Neuron (in vitro differentiated cells): ENCODE measurements at regions not wholly inside any gene's neighbourhood (a gene's known extent, or its start where the extent isn't known, plus 50 kb on each side); places are given as distances from the start of the nearest gene placed in this dataset.
A peak's percentile ranks its signal among the peaks of the same experiment; 100 is the strongest.

Experiments
- H2AFZ ChIP-seq: one replicate; pipeline ENCODE4 v1.6.1; 2013; ENCODE audit warnings: low read depth, mild to moderate bottlenecking, inconsistent platforms, low read length, moderate library complexity
- H3K27me3 ChIP-seq: one replicate; pipeline ENCODE4 v1.6.1; 2013; ENCODE audit warnings: low read length; ENCODE audit not compliant: insufficient read depth
- H3K36me3 ChIP-seq: one replicate; pipeline ENCODE4 v1.6.1; 2013; ENCODE audit warnings: low read length; ENCODE audit not compliant: insufficient read depth
- H3K4me1 ChIP-seq: one replicate; pipeline ENCODE4 v1.6.1; 2013; ENCODE audit warnings: low read length; ENCODE audit not compliant: insufficient read depth
- H3K4me3 ChIP-seq: 2 replicates; pipeline ENCODE4 v1.5.1; 2013; ENCODE audit warnings: mild to moderate bottlenecking, low read length, moderate library complexity
- H3K9me3 ChIP-seq: one replicate; pipeline ENCODE4 v1.6.1; 2013; ENCODE audit warnings: low read length

DNA sequence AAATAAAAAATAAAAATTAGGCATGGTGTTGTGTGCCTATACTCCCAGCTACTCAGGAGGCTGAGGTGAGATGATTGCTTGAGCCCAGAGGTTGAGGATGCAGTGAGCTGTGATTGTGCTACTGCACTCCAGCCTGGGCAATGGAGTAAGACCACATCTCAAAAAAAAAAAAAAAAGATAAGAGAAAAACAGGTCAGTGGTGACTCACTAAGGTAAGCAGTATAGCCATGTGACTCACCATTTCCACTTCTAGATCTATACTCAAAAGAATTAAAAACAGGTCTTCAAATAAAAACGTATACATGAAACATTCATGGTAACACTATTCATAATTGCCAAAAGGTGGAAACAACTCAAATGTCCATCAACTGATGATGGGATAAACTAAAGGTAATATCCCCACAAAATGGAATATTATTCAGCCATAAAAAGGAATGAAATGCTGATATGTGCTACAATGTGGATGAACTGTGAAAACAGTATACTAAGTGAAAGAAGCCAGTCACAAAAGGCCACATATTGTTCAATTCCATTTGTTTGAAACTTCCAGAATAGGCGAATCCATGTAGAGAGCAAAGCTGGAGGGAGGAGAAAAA lies 75.1 kb downstream of the ZNF281 start:
- H3K36me3 ChIP-seq, result no peaks in the 10 kb centered on the region
- no peaks in the 10 kb centered on the region for H3K27me3 ChIP-seq
- H3K9me3 ChIP-seq, result no peaks in the 10 kb centered on the region
- peaks cover 12% of the 10 kb centered on the region for H3K4me1 ChIP-seq
- H3K4me3 ChIP-seq, result no peak overlapping the region
- H2AFZ ChIP-seq, result no peak overlapping the region

DNA sequence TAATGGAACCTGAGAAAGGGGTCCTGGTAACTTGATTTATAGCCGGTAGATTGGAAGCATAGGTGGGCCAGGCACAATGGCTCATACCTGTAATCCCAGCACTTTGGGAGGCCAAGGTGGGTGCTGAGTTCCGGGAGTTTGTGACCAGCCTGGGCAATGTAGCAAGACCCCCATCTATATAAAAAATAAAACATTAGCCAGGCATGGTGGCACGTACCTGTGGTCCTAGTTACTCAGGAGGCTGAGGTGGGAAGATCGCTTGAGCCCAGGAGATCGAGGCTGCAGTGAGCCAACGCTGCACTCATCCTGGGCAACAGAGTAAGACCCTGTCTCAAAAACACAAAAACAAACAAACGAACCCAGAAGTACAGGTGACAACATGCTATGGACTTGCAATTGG lies 76.5 kb downstream of the ZNF281 start:
- H3K27me3 ChIP-seq, result no peaks in the 10 kb centered on the region
- H3K4me3 ChIP-seq, result no peak overlapping the region
- H3K9me3 ChIP-seq, result no peaks in the 10 kb centered on the region
- peaks cover 12% of the 10 kb centered on the region for H3K4me1 ChIP-seq
- H2AFZ ChIP-seq, result no peak overlapping the region
- H3K36me3 ChIP-seq, result no peaks in the 10 kb centered on the region

DNA sequence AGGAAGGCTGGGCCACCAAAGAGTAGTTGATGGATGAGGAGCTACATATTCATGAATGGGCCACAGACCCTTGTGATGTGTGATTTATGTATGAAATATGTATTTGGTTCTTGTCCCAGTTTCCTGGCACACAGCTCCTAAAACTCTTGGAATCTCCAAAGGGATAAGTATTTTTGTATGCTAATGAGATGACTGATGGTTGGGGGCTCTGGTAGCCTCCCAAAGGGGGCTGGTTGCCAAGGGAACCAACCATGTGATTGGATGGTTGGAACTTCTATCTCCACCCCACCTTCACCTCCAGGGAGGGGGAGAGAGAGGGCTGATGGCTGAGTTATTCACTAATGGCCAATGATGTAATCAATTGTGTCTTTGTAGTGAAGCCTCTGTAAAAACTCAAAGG lies 77.1 kb downstream of the ZNF281 start:
- H3K9me3 ChIP-seq, result no peaks in the 10 kb centered on the region
- H3K4me3 ChIP-seq, result no peak overlapping the region
- H3K36me3 ChIP-seq, result no peaks in the 10 kb centered on the region
- no peaks in the 10 kb centered on the region for H3K27me3 ChIP-seq
- peaks cover 12% of the 10 kb centered on the region for H3K4me1 ChIP-seq
- H2AFZ ChIP-seq, result no peak overlapping the region

DNA sequence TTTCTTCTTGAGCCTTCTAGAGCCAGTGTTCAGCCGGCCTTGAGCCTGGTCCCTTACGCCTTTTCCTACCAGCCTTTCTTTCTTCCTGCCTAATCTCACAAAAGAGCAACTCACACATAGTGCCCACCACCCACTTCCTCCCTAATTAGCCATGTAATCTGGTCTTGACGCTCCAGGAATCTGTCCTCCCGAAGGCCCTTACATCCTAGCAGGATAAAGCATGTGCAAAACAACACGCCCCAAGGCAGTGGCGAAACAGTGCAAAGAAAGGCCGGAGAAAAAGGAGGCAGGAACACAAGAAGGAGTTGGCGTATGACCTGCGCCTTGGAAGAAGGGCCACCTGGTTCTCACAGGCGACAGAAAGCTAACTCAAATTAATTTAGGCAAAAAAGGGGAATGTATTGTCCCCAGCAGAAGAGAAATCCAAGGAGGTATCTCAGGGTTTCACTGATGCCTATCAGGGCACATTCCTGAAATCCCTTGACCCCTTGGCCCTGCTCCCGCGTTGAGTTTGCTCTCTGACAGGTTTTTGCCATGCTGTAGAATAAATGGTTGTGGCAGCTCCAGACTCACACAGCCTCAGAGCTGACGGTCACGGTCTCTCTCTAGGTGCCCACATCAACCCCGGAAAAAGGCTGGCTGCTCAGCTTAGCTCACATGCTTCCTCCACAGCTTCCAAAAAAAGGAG lies 79.0 kb downstream of the ZNF281 start:
- H3K36me3 ChIP-seq, result no peaks in the 10 kb centered on the region
- peaks cover 12% of the 10 kb centered on the region for H3K4me1 ChIP-seq
- H3K9me3 ChIP-seq, result no peaks in the 10 kb centered on the region
- H3K4me3 ChIP-seq, result no peak overlapping the region
- no peaks in the 10 kb centered on the region for H3K27me3 ChIP-seq
- peak overlapping the region; percentile 37 for H2AFZ ChIP-seq

DNA sequence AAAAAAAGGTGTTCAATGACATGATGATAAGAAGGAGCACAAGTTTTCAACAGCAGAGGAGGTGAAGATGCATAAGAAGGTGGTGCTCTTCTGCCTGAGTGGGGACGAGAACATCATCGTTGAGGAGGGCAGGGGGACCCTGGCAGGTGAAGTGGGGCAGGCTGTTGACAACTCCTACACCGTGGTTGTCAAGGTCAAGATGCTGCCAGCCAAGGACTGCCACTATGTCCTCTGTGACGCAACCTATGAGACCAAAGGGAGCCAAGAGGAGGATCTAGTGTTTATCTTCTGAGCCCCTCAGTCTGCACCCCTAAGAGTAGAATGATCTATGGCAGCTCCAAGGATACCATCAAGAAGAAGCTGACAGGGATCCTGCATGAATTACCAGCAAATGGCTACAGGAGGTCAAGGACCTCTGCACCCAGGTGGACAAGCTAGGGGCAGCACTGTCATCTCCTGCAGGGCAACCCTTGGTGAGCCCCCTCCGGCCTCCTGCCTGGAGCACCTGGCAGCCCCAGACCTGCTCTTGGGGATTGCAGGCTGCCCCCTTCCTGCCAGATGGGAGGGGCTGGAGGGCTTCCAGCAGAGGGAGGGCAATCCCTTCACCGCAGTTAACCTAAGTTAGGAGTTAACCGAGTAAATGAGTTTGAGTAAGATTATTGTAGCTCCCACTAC lies 80.5 kb downstream of the ZNF281 start:
- H3K4me3 ChIP-seq, result no peak overlapping the region

DNA sequence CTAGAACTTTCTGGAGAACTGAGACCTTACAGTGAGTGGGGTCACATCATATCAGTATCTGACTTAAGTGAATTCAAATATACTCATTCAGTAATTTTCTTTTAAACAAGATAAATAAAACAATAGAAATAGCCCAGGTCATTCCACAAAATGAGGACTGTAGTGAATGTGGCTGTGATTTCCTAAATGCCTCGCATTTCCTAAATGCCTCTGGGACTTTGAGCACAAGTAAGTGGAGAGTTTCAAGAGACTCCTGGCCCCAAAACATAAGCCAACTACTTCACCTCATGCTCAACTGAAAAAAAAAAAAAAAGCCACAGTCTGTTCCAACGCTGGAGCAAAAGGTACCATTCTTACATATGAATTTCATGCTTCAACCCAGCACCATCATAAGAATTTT lies 81.5 kb downstream of the ZNF281 start:
- Histone ChIP-seq H3K4me1 (peaks cover 12% of the 10 kb centered on the region), H3K4me3 (no peak overlapping the region), H3K36me3 (no peaks in the 10 kb centered on the region), H3K27me3 (no peaks in the 10 kb centered on the region), H2AFZ (no peak overlapping the region), H3K9me3 (peaks cover 2% of the 10 kb centered on the region)

More for the DNA sequence above, 80.5 kb downstream of the ZNF281 start:
- H3K4me1 ChIP-seq, result peaks cover 12% of the 10 kb centered on the region
- H3K36me3 ChIP-seq, result no peaks in the 10 kb centered on the region
- H3K27me3 ChIP-seq, result no peaks in the 10 kb centered on the region
- no peak overlapping the region for H2AFZ ChIP-seq
- H3K9me3 ChIP-seq, result no peaks in the 10 kb centered on the region

DNA sequence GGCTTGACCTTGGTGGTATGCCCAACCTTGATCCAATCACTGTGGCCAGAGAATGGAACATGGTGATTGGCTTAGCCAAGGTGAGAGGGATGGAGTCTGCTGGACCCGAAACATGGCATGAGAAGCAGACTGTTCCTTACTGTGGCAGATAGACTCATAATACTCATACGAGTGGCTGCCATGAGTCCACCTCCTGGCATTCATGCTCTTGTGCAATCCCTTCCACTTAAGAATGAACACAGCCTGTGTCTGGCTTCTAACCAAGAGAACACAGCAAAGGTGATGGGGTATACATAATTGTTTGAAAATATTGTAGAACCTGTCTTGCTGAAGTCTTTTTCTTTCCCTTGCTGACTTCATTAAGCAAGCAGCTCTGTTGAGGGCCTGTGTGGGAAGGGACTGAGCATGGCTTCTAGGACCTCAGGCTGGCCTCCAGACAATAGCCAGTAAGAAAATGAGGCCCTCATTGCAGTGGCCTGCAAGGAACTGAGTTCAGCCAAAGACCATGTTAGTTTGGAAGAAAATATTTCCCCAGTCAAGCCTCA lies 85.9 kb downstream of the ZNF281 start:
- Histone ChIP-seq H3K36me3 (no peaks in the 10 kb centered on the region), H3K9me3 (peaks cover 2% of the 10 kb centered on the region), H3K4me3 (no peak overlapping the region), H3K4me1 (peaks cover 7% of the 10 kb centered on the region), H2AFZ (no peak overlapping the region), H3K27me3 (no peaks in the 10 kb centered on the region)

DNA sequence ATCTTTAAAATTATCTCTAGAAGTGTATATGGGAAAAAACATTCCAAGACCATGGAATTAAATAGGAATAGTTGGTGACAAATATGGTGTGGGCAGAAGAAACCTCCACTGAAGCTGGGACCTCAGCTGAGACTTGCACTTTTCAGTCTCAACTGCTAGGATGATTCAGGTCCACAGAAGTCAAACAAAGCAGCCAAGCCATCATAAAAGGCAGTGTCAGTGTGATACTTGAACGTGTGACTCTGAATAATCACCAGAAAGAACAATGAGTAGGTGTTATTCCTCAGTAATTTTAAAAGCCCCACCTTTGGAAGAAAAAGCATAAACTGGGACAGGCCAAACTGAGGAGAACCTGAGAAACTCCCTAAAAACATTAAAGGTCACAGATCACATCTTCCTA lies 90.7 kb downstream of the ZNF281 start:
- Histone ChIP-seq H3K9me3 (peaks cover 2% of the 10 kb centered on the region), H3K36me3 (no peaks in the 10 kb centered on the region), H3K4me3 (no peak overlapping the region), H3K27me3 (no peaks in the 10 kb centered on the region), H2AFZ (no peak overlapping the region), H3K4me1 (peaks cover 12% of the 10 kb centered on the region)

DNA sequence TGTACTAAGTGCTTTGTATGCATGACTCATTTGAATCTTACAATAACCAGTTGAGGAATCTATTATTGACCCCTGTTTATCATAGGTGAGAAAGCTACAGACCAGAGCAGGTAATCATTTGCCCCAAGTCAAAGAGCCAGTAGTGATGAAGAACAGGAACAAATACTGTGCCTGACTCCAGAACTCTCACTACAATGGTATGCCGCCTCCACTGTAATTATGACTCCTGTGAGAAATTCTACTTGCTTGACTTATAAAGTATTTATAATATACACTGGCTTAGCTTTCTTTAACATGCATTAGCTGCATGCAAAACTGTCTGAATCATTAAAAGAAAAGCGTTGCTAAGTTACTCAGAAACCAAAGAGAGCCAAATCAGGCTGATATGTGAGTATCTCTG lies 92.6 kb downstream of the ZNF281 start:
- no peaks in the 10 kb centered on the region for H3K27me3 ChIP-seq
- peaks cover 15% of the 10 kb centered on the region for H3K4me1 ChIP-seq
- no peak overlapping the region for H2AFZ ChIP-seq
- no peak overlapping the region for H3K4me3 ChIP-seq
- no peaks in the 10 kb centered on the region for H3K9me3 ChIP-seq
- H3K36me3 ChIP-seq, result no peaks in the 10 kb centered on the region

DNA sequence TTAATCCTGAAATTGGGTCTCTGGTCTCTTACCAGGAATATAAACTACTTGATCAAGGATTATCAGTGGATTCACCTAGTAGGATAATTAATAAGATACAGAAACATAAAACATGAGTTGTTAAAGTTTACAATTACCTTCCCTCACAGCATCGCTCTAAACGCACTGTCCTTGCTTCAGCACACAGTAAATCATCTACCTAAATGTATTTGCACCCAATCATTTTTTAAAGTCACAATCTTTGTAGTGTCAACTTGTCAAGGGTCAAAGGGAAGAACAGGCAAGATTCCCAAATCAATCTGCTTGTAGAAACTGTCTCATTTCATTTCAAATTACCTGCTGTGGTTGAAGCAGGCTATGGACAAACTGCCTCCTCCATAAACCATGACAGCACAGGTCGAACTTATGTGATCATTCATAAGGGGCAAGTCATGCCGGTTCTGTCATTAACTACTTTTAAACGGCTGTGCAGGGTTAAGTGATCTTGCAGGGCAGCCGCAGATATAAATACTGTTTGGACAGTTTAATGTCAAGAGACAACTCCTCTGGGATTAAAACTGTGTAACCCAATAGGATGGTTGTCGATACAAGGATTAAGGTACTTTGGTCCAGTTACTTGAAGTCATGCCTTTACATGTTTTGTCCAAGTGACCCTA lies 93.6 kb downstream of the ZNF281 start:
- Histone ChIP-seq H3K36me3 (no peaks in the 10 kb centered on the region), H3K4me1 (peaks cover 13% of the 10 kb centered on the region), H3K9me3 (no peaks in the 10 kb centered on the region), H3K27me3 (no peaks in the 10 kb centered on the region), H3K4me3 (no peak overlapping the region), H2AFZ (no peak overlapping the region)

DNA sequence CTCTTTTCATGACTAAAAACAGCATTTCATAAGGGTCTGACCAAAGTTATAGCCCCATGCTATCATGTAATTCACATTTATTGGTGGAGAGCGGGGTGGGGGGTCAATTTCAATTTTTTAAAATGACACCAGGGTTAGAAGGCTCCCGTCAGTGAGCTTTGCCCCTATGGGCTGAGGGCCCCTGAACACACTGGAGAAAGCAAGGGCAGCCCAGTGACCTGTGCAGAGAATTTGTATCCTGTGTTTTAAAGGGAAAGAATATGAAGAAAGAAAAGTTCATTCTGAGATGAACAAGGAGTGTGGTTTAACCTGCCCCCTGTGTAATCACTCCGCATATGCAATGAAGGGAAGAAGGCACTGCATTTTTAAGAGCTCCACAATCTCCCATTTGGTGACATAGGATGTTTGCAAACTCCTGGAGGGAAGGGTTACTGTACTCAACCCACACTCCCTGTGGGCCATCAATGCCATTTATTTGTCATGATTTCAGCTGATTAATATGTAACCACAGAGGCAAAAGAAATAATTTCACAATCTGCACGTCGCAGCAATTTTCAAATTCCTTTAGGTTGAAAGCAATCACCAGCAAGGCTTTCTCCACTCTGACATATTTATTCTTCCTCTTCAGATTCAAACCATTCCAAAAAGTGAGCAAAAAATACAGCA lies 95.6 kb downstream of the ZNF281 start:
- Histone ChIP-seq H3K4me3 (no peak overlapping the region), H3K9me3 (no peaks in the 10 kb centered on the region), H3K36me3 (no peaks in the 10 kb centered on the region), H3K4me1 (peaks cover 8% of the 10 kb centered on the region), H2AFZ (peak overlapping the region; percentile 43), H3K27me3 (no peaks in the 10 kb centered on the region)

DNA sequence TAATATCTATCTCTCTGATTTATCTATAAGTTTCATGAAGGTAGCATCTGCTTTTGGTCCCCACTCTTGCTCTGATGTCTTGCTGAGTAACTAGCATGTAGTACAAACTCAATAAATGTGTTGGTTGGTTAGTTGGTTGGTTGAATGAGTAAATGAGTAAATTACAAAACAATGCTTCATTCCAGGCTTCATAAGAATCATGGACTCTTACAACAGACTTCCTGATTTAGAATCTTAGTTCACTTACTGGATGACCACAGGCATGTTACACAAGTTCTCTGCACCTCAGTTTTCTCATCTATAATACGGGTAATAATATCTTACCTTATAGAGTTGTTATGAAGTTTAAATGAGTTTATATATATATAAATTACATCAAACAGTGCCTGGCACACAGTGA lies 98.6 kb downstream of the ZNF281 start:
- H3K4me3 ChIP-seq, result no peak overlapping the region
- H2AFZ ChIP-seq, result no peak overlapping the region
- H3K9me3 ChIP-seq, result no peaks in the 10 kb centered on the region
- no peaks in the 10 kb centered on the region for H3K27me3 ChIP-seq
- H3K36me3 ChIP-seq, result no peaks in the 10 kb centered on the region
- H3K4me1 ChIP-seq, result peaks cover 15% of the 10 kb centered on the region
